OCI-LY3 (cell line): ENCODE measurements at regions not wholly inside any gene's neighbourhood (a gene's known extent, or its start where the extent isn't known, plus 50 kb on each side); places are given as distances from the start of the nearest gene placed in this dataset.

Experiments
- H2AFZ ChIP-seq: fragments of 200-600, 300-600 bp; shearing (Covaris generic); 2 replicates; pipeline ENCODE4 v1.6.0; 2014; ENCODE audit warnings: antibody characterized with exemption, low read depth, low read length
- H3K27ac ChIP-seq: fragments of 200-600, 300-600 bp; sonication (generic); 2 replicates; pipeline ENCODE4 v1.5.1; 2014; ENCODE audit warnings: mild to moderate bottlenecking, low read length, moderate library complexity, mixed read lengths
- H3K27me3 ChIP-seq: fragments of 200-600, 300-600 bp; sonication (generic); 2 replicates; pipeline ENCODE4 v1.6.1; 2014; ENCODE audit warnings: low read depth, low read length, mixed read lengths
- H3K36me3 ChIP-seq: fragments of 200-600, 300-600 bp; sonication (generic); replicated peaks from 2 replicates; pipeline ENCODE3; 2014; ENCODE audit warnings: low read depth, low read length, mixed read lengths
- H3K4me1 ChIP-seq: fragments of 300-600, 200-600 bp; sonication (generic); 2 replicates; pipeline ENCODE4 v1.6.1; 2014; ENCODE audit warnings: low read length, mixed read lengths
- H3K4me2 ChIP-seq: fragments of 200-600, 300-600 bp; sonication (generic); 2 replicates; pipeline ENCODE4 v1.6.1; 2014; ENCODE audit warnings: low read length, mixed read lengths
- H3K4me3 ChIP-seq: fragments of 300-600, 200-600 bp; sonication (generic); 2 replicates; pipeline ENCODE4 v1.5.1; 2014; ENCODE audit warnings: antibody characterized with exemption, mild to moderate bottlenecking, low read length, moderate library complexity
- H3K79me2 ChIP-seq: fragments of 300-600, 200-600 bp; shearing (Covaris generic); 2 replicates; pipeline ENCODE4 v1.6.1; 2014; ENCODE audit warnings: mild to moderate bottlenecking, low read length, mixed read lengths
- H3K9ac ChIP-seq: fragments of 300-600, 200-600 bp; shearing (Covaris generic); 2 replicates; pipeline ENCODE4 v1.6.0; 2014; ENCODE audit warnings: mild to moderate bottlenecking, low read length, moderate library complexity
- H3K9me3 ChIP-seq: fragments of 200-600, 300-600 bp; shearing (Covaris generic); 2 replicates; pipeline ENCODE4 v1.6.1; 2014; ENCODE audit warnings: low read length, mixed read lengths; ENCODE audit not compliant: insufficient read depth
- H4K20me1 ChIP-seq: fragments of 200-600, 300-600 bp; sonication (generic); 2 replicates; pipeline ENCODE4 v1.6.1; 2016; ENCODE audit warnings: low read length, mixed read lengths; ENCODE audit not compliant: insufficient read depth
- EZH2phosphoT487 ChIP-seq: fragments of 200-600 bp; shearing (Covaris generic); IDR thresholded peaks from 2 replicates; pipeline ENCODE4 v1.6.1; 2018; ENCODE audit warnings: antibody characterized with exemption, mixed run types, low read depth
- TF ChIP-seq, protein P1 (sequence below): fragments of 200-600, 300-600 bp; sonication (generic); IDR thresholded peaks from 2 replicates; pipeline ENCODE4 v1.5.1; 2014; ENCODE audit warnings: antibody characterized with exemption, low read length, low read depth

DNA sequence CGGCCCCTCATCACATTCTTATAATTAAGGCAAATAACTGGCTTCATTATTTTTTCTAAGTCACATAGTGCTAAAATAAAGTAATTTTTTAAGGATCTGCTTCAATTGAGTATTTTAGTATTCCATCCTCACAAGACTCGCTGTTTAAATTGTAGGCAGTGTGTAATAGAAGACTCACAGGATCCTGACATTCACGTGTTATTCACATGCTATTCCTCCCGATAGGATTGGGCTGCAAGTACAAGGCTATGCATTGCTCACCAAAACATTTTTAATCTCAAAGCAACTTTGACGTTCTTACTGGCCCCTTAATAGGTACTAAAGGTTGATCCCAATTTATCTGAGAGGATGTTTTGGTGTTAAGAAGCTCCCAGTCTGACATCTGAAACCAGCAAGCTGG is 127.6 kb upstream of the L3MBTL4 start:
- H3K9me3 ChIP-seq = no peaks in the 10 kb centered on the region
- no peak overlapping the region for H3K27ac ChIP-seq
- no peaks in the 10 kb centered on the region for H3K36me3 ChIP-seq
- no peaks in the 10 kb centered on the region for H3K4me1 ChIP-seq
- TF ChIP-seq EZH2phosphoT487 = no peak
- TF ChIP-seq, protein P1, sequence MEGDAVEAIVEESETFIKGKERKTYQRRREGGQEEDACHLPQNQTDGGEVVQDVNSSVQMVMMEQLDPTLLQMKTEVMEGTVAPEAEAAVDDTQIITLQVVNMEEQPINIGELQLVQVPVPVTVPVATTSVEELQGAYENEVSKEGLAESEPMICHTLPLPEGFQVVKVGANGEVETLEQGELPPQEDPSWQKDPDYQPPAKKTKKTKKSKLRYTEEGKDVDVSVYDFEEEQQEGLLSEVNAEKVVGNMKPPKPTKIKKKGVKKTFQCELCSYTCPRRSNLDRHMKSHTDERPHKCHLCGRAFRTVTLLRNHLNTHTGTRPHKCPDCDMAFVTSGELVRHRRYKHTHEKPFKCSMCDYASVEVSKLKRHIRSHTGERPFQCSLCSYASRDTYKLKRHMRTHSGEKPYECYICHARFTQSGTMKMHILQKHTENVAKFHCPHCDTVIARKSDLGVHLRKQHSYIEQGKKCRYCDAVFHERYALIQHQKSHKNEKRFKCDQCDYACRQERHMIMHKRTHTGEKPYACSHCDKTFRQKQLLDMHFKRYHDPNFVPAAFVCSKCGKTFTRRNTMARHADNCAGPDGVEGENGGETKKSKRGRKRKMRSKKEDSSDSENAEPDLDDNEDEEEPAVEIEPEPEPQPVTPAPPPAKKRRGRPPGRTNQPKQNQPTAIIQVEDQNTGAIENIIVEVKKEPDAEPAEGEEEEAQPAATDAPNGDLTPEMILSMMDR = no peak
- H3K9ac ChIP-seq = no peak overlapping the region
- H3K4me2 ChIP-seq = no peak overlapping the region
- no peaks in the 10 kb centered on the region for H3K27me3 ChIP-seq
- no peak overlapping the region for H2AFZ ChIP-seq
- H3K4me3 ChIP-seq = no peak overlapping the region
- no peaks in the 10 kb centered on the region for H3K79me2 ChIP-seq
- H4K20me1 ChIP-seq = no peaks in the 10 kb centered on the region

DNA sequence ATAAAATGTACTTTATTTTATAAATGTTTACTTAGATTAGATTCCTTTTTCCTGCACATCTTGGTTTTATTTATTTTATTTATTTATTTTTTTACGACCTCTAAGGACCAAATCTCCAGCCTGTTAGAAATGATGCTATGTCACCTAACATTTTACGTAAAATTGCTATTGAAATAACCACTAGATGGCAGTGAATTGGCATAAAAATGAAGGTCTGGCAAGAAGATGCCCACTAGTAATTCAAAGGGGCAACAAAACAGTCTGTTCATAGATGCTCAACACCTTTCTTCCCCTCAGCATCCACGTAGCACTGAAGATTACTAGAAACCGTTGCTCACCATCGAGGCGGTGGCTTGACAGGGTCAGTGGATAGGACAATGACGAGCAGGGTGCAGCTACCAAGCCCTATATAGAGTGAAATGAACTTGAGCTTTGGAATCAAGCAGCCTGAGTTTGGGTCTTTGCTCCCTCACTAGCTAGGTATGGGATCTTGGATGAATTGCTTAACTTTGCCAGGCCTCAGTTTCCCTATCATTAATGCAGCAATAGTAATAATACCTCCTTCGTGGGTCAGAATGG is 128.7 kb upstream of the L3MBTL4 start:
- H2AFZ ChIP-seq = no peak overlapping the region
- no peaks in the 10 kb centered on the region for H3K4me1 ChIP-seq
- no peaks in the 10 kb centered on the region for H3K27me3 ChIP-seq
- no peak overlapping the region for H3K4me3 ChIP-seq
- H3K79me2 ChIP-seq = no peaks in the 10 kb centered on the region
- no peaks in the 10 kb centered on the region for H3K36me3 ChIP-seq
- no peak overlapping the region for H3K4me2 ChIP-seq
- H3K9me3 ChIP-seq = no peaks in the 10 kb centered on the region
- no peaks in the 10 kb centered on the region for H4K20me1 ChIP-seq
- TF ChIP-seq, protein P1 = peak; percentile 64
- no peak for TF ChIP-seq EZH2phosphoT487
- no peak overlapping the region for H3K9ac ChIP-seq
- no peak overlapping the region for H3K27ac ChIP-seq

DNA sequence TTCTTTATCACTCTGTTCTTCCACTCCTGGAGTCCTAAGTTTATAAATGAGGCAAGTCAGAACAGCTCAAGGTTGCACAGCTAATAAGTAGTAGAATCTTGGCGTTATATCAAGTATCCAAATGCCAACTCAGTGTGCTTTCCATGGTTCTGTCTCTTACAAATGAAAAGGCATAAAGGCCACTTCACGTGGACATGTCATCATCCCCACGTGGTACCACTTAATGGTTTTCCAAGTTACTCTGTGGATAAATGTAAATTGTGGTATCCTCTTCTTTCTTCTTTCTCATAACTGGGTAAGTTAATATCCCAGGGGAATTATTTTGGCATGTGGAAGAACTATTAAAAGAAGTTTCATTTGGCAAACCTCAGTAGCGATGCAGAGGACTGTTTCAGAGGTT is 131.5 kb upstream of the L3MBTL4 start:
- Histone ChIP-seq H3K4me3 (no peak overlapping the region), H3K9ac (no peak overlapping the region), H3K9me3 (no peaks in the 10 kb centered on the region), H2AFZ (no peak overlapping the region), H3K27ac (no peak overlapping the region), H3K79me2 (no peaks in the 10 kb centered on the region), H4K20me1 (no peaks in the 10 kb centered on the region), H3K27me3 (no peaks in the 10 kb centered on the region), H3K4me2 (no peak overlapping the region), H3K4me1 (no peaks in the 10 kb centered on the region), H3K36me3 (no peaks in the 10 kb centered on the region)
- no peak for TF ChIP-seq EZH2phosphoT487
- TF ChIP-seq, protein P1 = no peak

DNA sequence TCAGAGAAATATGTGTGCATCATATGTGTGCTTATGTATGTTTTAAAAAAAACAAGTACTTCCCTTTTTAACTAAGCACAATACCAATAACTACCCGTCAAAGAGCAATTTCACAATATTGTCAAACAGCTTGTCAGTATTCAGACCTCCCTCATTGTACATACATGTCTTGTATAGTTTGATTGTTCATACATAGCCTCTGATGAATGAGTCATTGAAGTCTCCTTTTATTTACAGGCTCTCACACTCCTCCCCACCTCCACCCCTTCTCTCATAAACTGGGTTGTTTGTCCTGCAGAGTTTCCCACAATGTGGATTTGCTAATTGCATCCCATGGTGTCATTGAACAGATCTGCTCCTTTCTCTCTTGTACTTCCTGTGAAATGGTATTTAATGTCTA is 132.8 kb upstream of the L3MBTL4 start:
- no peaks in the 10 kb centered on the region for H4K20me1 ChIP-seq
- no peaks in the 10 kb centered on the region for H3K4me1 ChIP-seq
- H3K27me3 ChIP-seq = no peaks in the 10 kb centered on the region
- H2AFZ ChIP-seq = no peak overlapping the region
- H3K9ac ChIP-seq = no peak overlapping the region
- no peak overlapping the region for H3K27ac ChIP-seq
- no peak overlapping the region for H3K4me3 ChIP-seq
- H3K79me2 ChIP-seq = no peaks in the 10 kb centered on the region
- H3K9me3 ChIP-seq = no peaks in the 10 kb centered on the region
- no peak for TF ChIP-seq EZH2phosphoT487
- TF ChIP-seq, protein P1 = no peak
- no peak overlapping the region for H3K4me2 ChIP-seq
- no peaks in the 10 kb centered on the region for H3K36me3 ChIP-seq
